ENCODE measurements at regions not wholly inside any gene's neighbourhood (a gene's known extent, or its start where the extent isn't known, plus 50 kb on each side); places are given as distances from the start of the nearest gene placed in this dataset.

DNA sequence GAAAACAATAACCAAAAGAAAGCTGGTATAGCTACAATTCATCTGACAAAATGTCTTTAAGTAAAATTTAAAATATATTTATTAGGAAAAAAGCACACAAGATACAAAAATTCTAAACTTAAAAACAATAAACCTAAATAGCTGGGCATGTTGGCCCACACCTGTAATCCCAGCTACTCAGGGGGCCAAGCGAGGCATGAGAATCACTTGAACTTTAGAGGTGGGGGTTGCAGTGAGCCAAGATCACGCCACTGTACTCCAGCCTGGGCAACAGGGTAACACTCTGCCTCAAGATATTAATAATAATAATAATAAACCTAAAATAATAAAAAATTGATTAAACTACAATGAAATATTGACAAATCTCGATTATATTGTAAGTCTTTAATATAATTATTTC is 77.8 kb upstream of the PDK4 start:
- TF ChIP-seq POLR2AphosphoS5 (IDR thresholded peaks at IDR 0.05), result no peak
- TF ChIP-seq, protein P1, sequence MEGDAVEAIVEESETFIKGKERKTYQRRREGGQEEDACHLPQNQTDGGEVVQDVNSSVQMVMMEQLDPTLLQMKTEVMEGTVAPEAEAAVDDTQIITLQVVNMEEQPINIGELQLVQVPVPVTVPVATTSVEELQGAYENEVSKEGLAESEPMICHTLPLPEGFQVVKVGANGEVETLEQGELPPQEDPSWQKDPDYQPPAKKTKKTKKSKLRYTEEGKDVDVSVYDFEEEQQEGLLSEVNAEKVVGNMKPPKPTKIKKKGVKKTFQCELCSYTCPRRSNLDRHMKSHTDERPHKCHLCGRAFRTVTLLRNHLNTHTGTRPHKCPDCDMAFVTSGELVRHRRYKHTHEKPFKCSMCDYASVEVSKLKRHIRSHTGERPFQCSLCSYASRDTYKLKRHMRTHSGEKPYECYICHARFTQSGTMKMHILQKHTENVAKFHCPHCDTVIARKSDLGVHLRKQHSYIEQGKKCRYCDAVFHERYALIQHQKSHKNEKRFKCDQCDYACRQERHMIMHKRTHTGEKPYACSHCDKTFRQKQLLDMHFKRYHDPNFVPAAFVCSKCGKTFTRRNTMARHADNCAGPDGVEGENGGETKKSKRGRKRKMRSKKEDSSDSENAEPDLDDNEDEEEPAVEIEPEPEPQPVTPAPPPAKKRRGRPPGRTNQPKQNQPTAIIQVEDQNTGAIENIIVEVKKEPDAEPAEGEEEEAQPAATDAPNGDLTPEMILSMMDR (IDR thresholded peaks at IDR 0.05), result no peak
